Epidermal melanocyte (primary cell): ENCODE measurements at regions not wholly inside any gene's neighbourhood (a gene's known extent, or its start where the extent isn't known, plus 50 kb on each side); places are given as distances from the start of the nearest gene placed in this dataset.

Experiments used
- DNase-seq: peaks from one replicate; pipeline ENCODE4 v3.0.0; 2011; ENCODE audit warnings: low spot score; ENCODE audit not compliant: insufficient read length

GRCh38 chr3:23644099-23644498 is 161.7 kb upstream of the UBE2E1 start:
- DNase-seq, result no peak

GRCh38 chr3:23644676-23645075 is 161.1 kb upstream of the UBE2E1 start:
- no peak for DNase-seq

DNA sequence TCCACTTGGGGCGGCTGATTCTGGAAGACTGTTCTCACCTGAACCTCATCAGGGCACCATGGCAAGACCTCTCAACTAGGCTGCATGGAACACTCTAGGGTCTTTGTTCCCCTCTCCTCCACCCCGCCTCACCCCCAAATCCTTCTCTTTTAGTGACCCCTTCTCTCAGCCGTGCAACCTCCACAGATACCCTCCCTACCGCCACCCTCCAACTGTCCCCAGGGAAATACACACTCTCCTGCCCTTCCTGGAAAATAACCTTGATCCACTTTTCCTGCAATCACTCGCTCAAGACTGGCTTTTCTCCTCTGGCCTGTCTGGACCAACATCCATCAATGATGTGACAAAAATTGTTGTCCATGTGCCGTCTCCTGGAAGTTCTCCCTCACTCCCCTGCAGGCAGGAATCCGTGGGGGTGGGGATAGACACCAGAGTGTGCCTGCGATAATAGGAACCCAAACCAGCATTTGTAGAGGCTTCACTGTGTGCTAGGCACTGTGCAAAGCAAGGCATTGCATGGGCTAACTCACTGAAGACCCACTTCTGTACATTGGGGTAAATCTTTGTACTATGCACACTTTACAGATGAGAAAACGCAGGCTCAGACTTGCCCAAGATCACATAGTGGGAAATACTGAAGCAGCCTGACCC is 160.1 kb upstream of the UBE2E1 start:
- DNase-seq, result no peak

DNA sequence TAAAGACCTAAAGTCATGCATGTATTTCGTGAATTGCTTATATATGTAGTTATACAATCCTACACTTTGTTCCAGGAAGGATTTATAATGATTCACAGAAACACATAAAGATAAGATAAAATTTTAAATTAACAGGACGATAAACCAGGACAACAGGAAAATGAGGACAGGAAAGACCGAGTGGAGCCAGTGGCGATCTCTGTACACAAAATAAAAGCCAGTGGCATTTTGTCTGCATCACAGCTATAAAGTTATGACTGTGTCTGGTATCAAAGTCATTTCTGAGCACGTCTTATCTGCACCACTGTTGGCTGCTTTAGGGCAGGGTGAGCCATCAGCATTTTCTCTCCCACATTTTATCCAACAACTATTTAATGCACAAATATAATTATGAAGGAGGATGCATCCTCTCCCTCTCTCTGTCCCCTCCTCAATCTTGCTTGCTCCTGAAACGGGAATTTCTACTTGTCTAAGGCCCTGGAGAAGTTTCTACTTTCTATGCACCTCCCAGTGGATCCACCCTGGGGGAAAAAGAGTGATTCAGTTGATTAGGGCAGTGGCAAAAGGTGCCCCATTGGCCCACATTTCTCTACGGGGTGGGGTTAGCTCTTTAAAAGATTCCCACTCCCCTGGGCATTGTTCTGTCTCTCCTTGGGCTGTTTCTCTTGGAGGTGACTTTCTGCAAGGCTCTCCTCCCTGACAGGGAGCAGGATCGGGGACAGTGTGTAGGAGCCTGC is 159.4 kb upstream of the UBE2E1 start:
- DNase-seq, result no peak

- DNase-seq, result no peak
Measured at GRCh38 chr3:23647706-23648258, 158.0 kb upstream of the UBE2E1 start.

DNA sequence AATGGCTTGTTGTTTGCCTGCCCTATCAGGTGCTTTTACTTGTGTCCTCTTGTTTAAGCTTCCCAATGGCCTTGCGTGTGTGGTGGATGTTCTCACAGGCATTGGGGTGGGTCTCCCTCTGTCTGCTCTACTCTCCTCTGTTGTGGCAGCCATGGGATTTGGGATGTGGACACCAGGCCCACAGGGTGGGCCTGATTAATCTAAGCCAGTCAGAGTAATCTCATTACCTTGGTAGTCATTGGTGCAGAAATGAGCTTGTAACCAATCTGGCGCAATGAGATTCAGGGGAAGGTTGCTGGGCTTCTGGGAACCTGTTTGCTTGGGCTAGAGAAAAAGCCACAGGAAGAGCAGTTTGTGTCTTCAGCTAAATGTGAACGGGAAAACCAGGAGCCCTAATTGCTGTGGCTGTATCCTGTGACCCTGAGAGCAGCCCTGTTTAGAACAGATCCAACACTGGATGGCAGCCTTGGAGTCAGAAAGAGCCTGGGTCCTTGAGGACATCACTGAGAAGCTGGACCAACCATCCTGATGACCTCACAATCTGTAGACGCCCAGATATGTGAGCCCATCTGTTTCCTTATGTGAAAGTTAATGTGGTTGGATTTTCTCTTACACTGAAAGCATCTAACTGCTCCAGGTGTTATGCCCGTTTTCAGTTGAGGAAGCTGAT is 157.3 kb upstream of the UBE2E1 start:
- no peak for DNase-seq

- no peak for DNase-seq
Measured at GRCh38 chr3:23648996-23649395, 156.8 kb upstream of the UBE2E1 start.

DNA sequence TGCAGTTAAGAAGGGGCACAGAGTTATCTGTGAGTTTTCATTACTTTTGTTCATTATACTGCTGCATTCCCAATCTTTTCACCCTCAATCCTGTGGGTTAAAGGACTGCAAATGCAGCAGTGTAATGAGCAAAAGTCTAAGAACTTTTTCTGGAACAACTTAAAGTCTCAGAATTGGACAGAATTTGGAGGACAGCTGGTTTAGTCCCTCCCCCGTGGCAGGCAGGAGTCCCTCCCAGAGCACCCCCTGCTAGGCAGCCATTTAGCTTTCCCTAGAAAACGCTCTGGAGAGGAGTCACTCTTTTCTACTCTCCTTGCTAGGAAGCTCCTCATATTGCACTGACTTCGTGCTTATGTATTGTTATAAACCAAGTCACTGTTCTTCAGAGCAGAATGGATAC is 156.3 kb upstream of the UBE2E1 start:
- DNase-seq, result no peak

DNA sequence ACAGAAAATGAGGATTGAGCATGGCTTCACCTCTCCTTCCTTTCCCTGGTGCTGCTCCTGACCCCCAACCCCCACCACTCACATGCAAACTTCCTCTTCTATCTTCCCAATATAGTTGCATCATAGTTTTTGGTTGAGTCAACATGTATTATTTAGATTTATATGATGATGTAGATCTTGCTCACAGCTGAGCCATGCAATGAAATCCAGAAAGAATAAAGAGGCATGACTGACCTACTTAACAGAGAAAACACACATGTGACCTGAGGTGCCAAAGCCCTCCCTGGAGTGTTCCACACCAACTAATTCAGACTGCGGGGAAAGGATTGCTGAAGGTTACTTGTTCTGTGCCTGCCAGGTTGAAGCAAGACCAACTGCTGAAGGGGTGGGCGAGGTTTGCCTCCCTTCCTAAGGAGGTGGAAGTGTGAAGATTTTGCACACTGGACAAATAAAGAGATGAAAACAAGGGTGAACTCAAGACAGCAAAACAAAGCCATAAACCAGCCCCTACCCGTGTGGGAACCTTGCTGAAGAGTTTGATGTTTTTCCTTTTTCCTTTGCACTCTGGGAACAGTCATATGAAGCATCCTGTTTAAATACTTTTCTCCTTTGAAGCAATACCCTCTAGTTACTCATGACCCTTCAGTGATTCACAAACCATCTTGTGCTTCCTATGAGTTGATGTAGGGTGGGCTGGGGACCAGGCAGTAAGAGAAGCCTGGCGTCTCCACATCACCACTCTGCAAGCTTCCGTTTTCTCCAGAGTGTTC is 155.2 kb upstream of the UBE2E1 start:
- DNase-seq, result no peak

- DNase-seq, result no peak
Measured at GRCh38 chr3:23653647-23654525, 151.9 kb upstream of the UBE2E1 start.

- DNase-seq, result no peak
Measured at GRCh38 chr3:23654571-23654970, 151.2 kb upstream of the UBE2E1 start.

GRCh38 chr3:23655749-23656148 is 150.0 kb upstream of the UBE2E1 start:
- DNase-seq, result no peak

GRCh38 chr3:23656199-23656598 is 149.6 kb upstream of the UBE2E1 start:
- no peak for DNase-seq

DNA sequence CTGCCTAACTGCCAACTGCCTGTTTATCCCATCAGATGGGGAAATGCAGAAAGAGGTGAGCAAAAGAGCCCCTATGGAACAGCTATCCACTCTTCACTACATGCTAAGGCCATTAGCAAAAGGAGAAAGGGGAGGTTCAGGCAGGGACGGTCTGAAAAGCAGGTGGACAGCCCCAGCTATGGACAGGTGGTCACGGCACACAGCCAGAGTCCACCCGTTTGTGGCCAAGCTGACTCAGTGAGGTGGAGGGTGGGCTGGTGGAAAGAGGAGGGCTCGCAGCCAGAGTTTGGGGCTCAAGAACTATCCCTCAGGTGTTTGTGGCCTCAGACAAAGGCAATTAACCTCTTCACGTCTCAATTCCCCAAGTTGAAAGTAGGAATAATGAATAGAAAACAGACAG is 148.9 kb upstream of the UBE2E1 start:
- DNase-seq, result no peak

GRCh38 chr3:23657647-23658046 is 148.1 kb upstream of the UBE2E1 start:
- DNase-seq, result no peak

GRCh38 chr3:23659274-23659673 is 146.5 kb upstream of the UBE2E1 start:
- DNase-seq, result no peak

DNA sequence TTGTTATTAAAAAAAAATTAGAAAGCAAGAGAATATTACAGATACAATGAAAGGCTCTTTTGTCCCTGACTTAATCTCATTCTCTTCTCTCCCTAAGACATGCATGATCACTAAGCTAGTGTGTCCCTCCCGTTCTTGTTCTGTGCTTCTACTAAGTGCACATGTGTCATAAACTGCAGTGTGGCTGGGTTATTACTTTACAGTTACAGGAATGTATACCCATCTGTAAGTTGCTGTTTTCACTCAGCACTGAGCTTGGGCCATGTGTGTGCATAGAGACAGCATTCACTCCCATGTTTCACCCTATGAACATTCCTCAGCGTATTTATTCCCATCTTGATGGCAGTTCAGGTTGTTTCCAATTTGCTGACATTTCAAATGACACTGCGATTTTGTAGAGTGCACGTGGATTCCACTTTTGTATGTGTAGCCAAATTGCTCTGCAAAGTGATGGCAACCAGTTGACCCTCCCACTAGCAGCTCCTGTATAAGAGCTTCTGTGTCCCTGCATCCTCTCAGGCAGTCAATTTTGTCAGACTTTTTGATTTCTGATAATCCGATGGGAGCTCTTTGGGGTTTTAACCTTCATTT is 145.8 kb upstream of the UBE2E1 start:
- DNase-seq, result no peak

DNA sequence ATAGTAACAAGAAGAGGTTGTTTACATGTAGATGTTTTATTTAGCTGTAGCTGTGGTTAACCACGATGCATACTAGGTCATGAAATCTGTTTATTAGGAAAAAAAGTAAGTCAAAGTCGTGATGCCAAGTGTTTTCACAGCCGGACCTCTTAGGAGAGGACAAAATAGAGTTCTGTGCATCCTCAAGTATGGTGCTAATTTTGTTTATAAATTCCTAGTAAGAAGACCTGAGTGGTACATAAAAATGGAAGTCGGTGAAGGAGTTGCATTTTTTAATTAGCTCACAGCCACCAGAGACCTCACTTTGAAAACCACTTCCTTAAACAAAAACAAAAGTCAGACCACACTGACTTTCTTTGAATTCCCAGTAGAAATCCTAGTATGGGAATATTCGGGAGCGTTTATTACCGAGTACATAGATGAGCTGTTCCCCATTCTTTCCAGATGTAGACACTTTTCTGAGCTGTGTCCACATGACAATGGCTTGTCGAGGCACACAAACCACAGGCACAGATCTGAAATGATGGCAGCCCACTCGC is 143.6 kb upstream of the UBE2E1 start:
- no peak for DNase-seq

- no peak for DNase-seq
Measured at GRCh38 chr3:23663246-23663645, 142.5 kb upstream of the UBE2E1 start.

DNA sequence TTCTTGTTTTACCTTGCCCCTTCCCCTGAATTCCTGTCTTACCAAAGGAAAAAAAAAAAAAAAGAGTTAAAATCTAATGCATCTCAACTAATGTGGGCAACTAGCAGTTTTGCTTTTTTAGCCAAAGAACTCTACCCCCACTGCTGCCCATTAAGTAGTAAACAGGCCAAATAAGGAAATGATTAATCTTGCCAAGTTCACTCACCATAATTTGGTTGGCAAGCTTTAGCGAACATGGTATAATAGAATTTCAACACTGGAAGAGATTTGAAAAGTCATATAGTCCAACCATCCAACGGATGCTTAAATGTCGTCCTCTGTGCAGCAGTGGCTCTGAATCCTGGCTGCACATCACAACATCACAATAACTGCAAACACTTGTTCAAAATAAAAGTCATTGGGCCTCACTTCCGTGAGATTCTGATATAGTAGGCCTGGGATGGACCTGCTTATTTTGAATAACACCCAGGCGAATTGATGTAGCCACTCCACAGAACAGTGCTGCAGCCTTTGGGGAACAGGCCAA is 142.0 kb upstream of the UBE2E1 start:
- DNase-seq, result no peak
